A673 (cell line): ENCODE measurements at regions not wholly inside any gene's neighbourhood (a gene's known extent, or its start where the extent isn't known, plus 50 kb on each side); places are given as distances from the start of the nearest gene placed in this dataset.

Experiments used
- BruUV-seq: library from RNA; stranded (reverse); fragments of 400-500 nt; replicated peaks from 2 replicates; lab custom pipeline; 2021; lab: Mats Ljungman, UMichigan
- CTCF ChIA-PET: fragments of 300-600 bp; sonication (Branson Sonifier 250); formaldehyde crosslinking; loops from one replicate; lab custom pipeline; 2022; ENCODE audit warnings: antibody characterized with exemption; lab: Charles Lee
- POLR2A ChIA-PET: fragments of 300-600 bp; sonication (Branson Sonifier 250); formaldehyde crosslinking; loops from one replicate; lab custom pipeline; 2022; ENCODE audit warnings: antibody characterized with exemption; ENCODE audit not compliant: low non-redundant PET; lab: Charles Lee
- DNase-seq: peaks from one replicate; pipeline ENCODE4 v3.0.0-alpha.2; 2015; ENCODE audit warnings: low spot score
- H3K27ac ChIP-seq: fragments of 200-600 bp; sonication (generic); 2 replicates; pipeline ENCODE4 v1.5.1; 2016; ENCODE audit warnings: mixed run types, low read depth, mild to moderate bottlenecking, mixed read lengths, antibody characterized with exemption, low read length; ENCODE audit not compliant: poor library complexity, severe bottlenecking
- H3K27me3 ChIP-seq: fragments of 200-600 bp; sonication (generic); replicated peaks from 2 replicates; pipeline ENCODE4 v1.6.1; 2017; ENCODE audit warnings: mixed run types, low read depth, mild to moderate bottlenecking, mixed read lengths, antibody characterized with exemption, low read length; ENCODE audit not compliant: insufficient read depth, poor library complexity
- H3K36me3 ChIP-seq: fragments of 200-600 bp; sonication (generic); 2 replicates; pipeline ENCODE4 v1.6.1; 2016; ENCODE audit warnings: mixed run types, mild to moderate bottlenecking, mixed read lengths, antibody characterized with exemption, low read length; ENCODE audit not compliant: insufficient read depth, poor library complexity, severe bottlenecking
- H3K4me1 ChIP-seq: fragments of 200-600 bp; sonication (generic); 2 replicates; pipeline ENCODE4 v1.6.1; 2017; ENCODE audit warnings: mixed run types, mild to moderate bottlenecking, mixed read lengths, antibody characterized with exemption, low read length; ENCODE audit not compliant: insufficient read depth, poor library complexity, severe bottlenecking
- H3K4me3 ChIP-seq: fragments of 200-600 bp; sonication (generic); 2 replicates; pipeline ENCODE4 v1.5.1; 2016; ENCODE audit warnings: low read depth, mixed run types, mild to moderate bottlenecking, mixed read lengths, low read length; ENCODE audit not compliant: poor library complexity, severe bottlenecking
- H3K9me3 ChIP-seq: fragments of 200-600 bp; sonication (generic); 2 replicates; pipeline ENCODE4 v1.6.1; 2016; ENCODE audit warnings: mixed run types, low read depth, mild to moderate bottlenecking, mixed read lengths, antibody characterized with exemption, low read length; ENCODE audit not compliant: poor library complexity, severe bottlenecking
- CTCF ChIP-seq: fragments of 300-800, 200-600 bp; sonication (generic); conservative IDR thresholded peaks from 2 replicates; pipeline ENCODE4 v1.5.1; 2017; ENCODE audit warnings: low read depth, mild to moderate bottlenecking, antibody characterized with exemption, low read length, moderate library complexity, mixed read lengths
- EZH2 ChIP-seq: fragments of 200-600 bp; sonication (generic); IDR thresholded peaks from 2 replicates; pipeline ENCODE4 v1.6.1; 2017; ENCODE audit warnings: borderline replicate concordance, low read depth, mild to moderate bottlenecking, mixed read lengths, antibody characterized with exemption, low read length; ENCODE audit not compliant: poor library complexity, severe bottlenecking
- intact Hi-C: fragments of 100-400 bp; cut with micrococcal nuclease; formaldehyde crosslinking; loops from one replicate; pipeline ENCODE4 v1.10.0; 2022; ENCODE audit not compliant: unreplicated experiment

DNA sequence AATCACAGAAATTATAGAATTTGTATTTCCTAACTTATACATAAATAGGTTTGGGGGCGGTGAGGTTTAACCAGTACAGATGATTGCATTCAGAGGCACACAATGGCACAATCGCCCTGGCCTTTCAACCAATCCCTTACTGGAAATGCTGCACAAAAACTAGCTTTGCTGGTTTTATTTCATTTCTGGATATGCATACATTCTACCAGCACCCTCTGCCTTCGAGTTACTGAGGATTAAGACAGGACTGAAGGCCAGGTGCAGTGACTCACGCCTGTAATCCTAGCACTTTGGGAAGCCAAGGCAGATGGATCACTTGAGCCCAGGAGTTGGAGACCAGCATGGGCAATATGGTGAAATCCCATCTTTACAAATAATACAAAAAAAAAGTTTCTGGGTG is 336.1 kb downstream of the ARRDC4 start:
- Histone ChIP-seq H3K9me3 (no peaks in the 10 kb centered on the region), H3K27ac (no peak overlapping the region), H3K36me3 (no peaks in the 10 kb centered on the region), H3K27me3 (peaks cover 40% of the 10 kb centered on the region), H3K4me1 (peaks cover 5% of the 10 kb centered on the region), H3K4me3 (no peak overlapping the region)
- no TSS peak for BruUV-seq
- no peak for TF ChIP-seq EZH2
- TF ChIP-seq CTCF: no peak
- ChIA-PET CTCF (no interaction called here), POLR2A (no interaction called here)
- DNase-seq: no peak
- intact Hi-C loops: loop anchor here (10.0 kb wide), 1 partner anchor 212 kb away; no protein-coding TSS in a partner anchor

GRCh38 chr15:98304371-98304770 is 343.9 kb downstream of the ARRDC4 start:
- H3K9me3 ChIP-seq: no peaks in the 10 kb centered on the region
- no peak for DNase-seq
- H3K27ac ChIP-seq: no peak overlapping the region
- CTCF ChIA-PET: no interaction called here
- POLR2A ChIA-PET: no interaction called here
- H3K36me3 ChIP-seq: no peaks in the 10 kb centered on the region
- no peaks in the 10 kb centered on the region for H3K4me1 ChIP-seq
- BruUV-seq: no TSS peak
- intact Hi-C loops: no loop called here
- peaks cover 30% of the 10 kb centered on the region for H3K27me3 ChIP-seq
- H3K4me3 ChIP-seq: no peak overlapping the region
- TF ChIP-seq CTCF (no peak), EZH2 (no peak)

GRCh38 chr15:98308117-98308516 is 340.2 kb upstream of the IGF1R start:
- Histone ChIP-seq H3K4me1 (no peaks in the 10 kb centered on the region), H3K27me3 (peaks cover 19% of the 10 kb centered on the region), H3K36me3 (no peaks in the 10 kb centered on the region), H3K27ac (no peak overlapping the region), H3K4me3 (no peak overlapping the region), H3K9me3 (no peaks in the 10 kb centered on the region)
- TF ChIP-seq EZH2: no peak
- no peak for TF ChIP-seq CTCF
- intact Hi-C loops: no loop called here
- CTCF ChIA-PET: interaction anchor here (0.5 to 1.1 kb wide), 3 partner anchors 113 to 1415 kb away, joined by 3 to 5 read pairs (median 3); no protein-coding TSS in a partner anchor
- POLR2A ChIA-PET: no interaction called here
- BruUV-seq: no TSS peak
- DNase-seq: no peak
